H9 (cell line): ENCODE measurements at regions not wholly inside any gene's neighbourhood (a gene's known extent, or its start where the extent isn't known, plus 50 kb on each side); places are given as distances from the start of the nearest gene placed in this dataset.

Experiments
- DNase-seq: peaks from one replicate; pipeline ENCODE4 v3.0.0-alpha.2; 2017
- H2AFZ ChIP-seq: one replicate; pipeline ENCODE4 v1.6.1; 2013; ENCODE audit warnings: mild to moderate bottlenecking, low read length, control low read depth, moderate library complexity
- H2AK5ac ChIP-seq: 2 replicates; pipeline ENCODE4 v1.6.1; 2013; ENCODE audit warnings: low read length, control low read depth, mixed read lengths; ENCODE audit not compliant: insufficient read length
- H2BK120ac ChIP-seq: one replicate; pipeline ENCODE4 v1.6.1; 2013; ENCODE audit warnings: low read depth, mild to moderate bottlenecking, low read length, control low read depth, inconsistent platforms; ENCODE audit not compliant: poor library complexity, severe bottlenecking
- H2BK12ac ChIP-seq: 2 replicates; pipeline ENCODE4 v1.6.1; 2013; ENCODE audit warnings: low read length, control low read depth, mixed read lengths, low read depth; ENCODE audit not compliant: insufficient read length
- H2BK15ac ChIP-seq: 2 replicates; pipeline ENCODE4 v1.6.1; 2013; ENCODE audit warnings: low read depth, low read length, control low read depth
- H2BK20ac ChIP-seq: one replicate; pipeline ENCODE4 v1.6.1; 2013; ENCODE audit warnings: low read depth, mild to moderate bottlenecking, low read length, control low read depth, inconsistent platforms; ENCODE audit not compliant: poor library complexity, severe bottlenecking
- H2BK5ac ChIP-seq: 2 replicates; pipeline ENCODE4 v1.6.1; 2013; ENCODE audit warnings: low read length, control low read depth, mixed read lengths; ENCODE audit not compliant: insufficient read length
- H3K14ac ChIP-seq: 2 replicates; pipeline ENCODE4 v1.6.1; 2013; ENCODE audit warnings: low read length, control low read depth; ENCODE audit not compliant: insufficient read depth
- H3K18ac ChIP-seq: 2 replicates; pipeline ENCODE4 v1.6.1; 2013; ENCODE audit warnings: low read depth, mild to moderate bottlenecking, mixed read lengths, low read length, control low read depth; ENCODE audit not compliant: insufficient read length
- H3K23ac ChIP-seq: 2 replicates; pipeline ENCODE4 v1.6.1; 2013; ENCODE audit warnings: low read length, control low read depth, mixed read lengths, low read depth; ENCODE audit not compliant: insufficient read length
- H3K23me2 ChIP-seq: 2 replicates; pipeline ENCODE4 v1.6.1; 2013; ENCODE audit warnings: low read depth, mild to moderate bottlenecking, mixed read lengths, low read length, control low read depth; ENCODE audit not compliant: insufficient read length, poor library complexity, severe bottlenecking
- H3K27ac ChIP-seq: 2 replicates; pipeline ENCODE4 v1.5.1; 2013; ENCODE audit warnings: low read length, control low read depth, mixed read lengths, low read depth; ENCODE audit not compliant: insufficient read length
- H3K27me3 ChIP-seq: 2 replicates; pipeline ENCODE4 v1.6.1; 2013; ENCODE audit warnings: low read length, control low read depth, inconsistent platforms; ENCODE audit not compliant: insufficient read depth
- H3K4ac ChIP-seq: 2 replicates; pipeline ENCODE4 v1.6.1; 2013; ENCODE audit warnings: low read depth, mild to moderate bottlenecking, control low read depth, inconsistent platforms, low read length, moderate library complexity
- H3K4me1 ChIP-seq: 2 replicates; pipeline ENCODE4 v1.6.1; 2013; ENCODE audit warnings: low read length, control low read depth, inconsistent platforms; ENCODE audit not compliant: insufficient read depth
- H3K4me2 ChIP-seq: 2 replicates; pipeline ENCODE4 v1.6.1; 2013; ENCODE audit warnings: low read length, control low read depth, mixed read lengths; ENCODE audit not compliant: insufficient read length, insufficient read depth
- H3K56ac ChIP-seq: 2 replicates; pipeline ENCODE4 v1.6.1; 2013; ENCODE audit warnings: low read depth, mild to moderate bottlenecking, mixed read lengths, low read length, control low read depth; ENCODE audit not compliant: insufficient read length
- H3K79me1 ChIP-seq: 2 replicates; pipeline ENCODE4 v1.6.1; 2013; ENCODE audit warnings: low read depth, mild to moderate bottlenecking, moderate library complexity, low read length, control low read depth, inconsistent platforms; ENCODE audit not compliant: insufficient read depth, poor library complexity, severe bottlenecking
- H3K79me2 ChIP-seq: 2 replicates; pipeline ENCODE4 v1.6.1; 2013; ENCODE audit warnings: low read length, control low read depth, inconsistent platforms; ENCODE audit not compliant: insufficient read depth
- H3K9ac ChIP-seq: 2 replicates; pipeline ENCODE4 v1.6.1; 2013; ENCODE audit warnings: low read length, control low read depth, mixed read lengths; ENCODE audit not compliant: insufficient read length; ENCODE audit errors: extremely low read depth
- H3K9me3 ChIP-seq: one replicate; pipeline ENCODE4 v1.6.1; 2013; ENCODE audit warnings: low read depth, low read length, inconsistent platforms; ENCODE audit not compliant: control insufficient read depth
- H3T11ph ChIP-seq: one replicate; pipeline ENCODE4 v1.6.1; 2013; ENCODE audit warnings: mild to moderate bottlenecking, low read length, control low read depth, inconsistent platforms
- H4K20me1 ChIP-seq: one replicate; pipeline ENCODE4 v1.6.1; 2013; ENCODE audit not compliant: control insufficient read depth, insufficient read length, insufficient read depth
- H4K5ac ChIP-seq: 2 replicates; pipeline ENCODE4 v1.6.1; 2013; ENCODE audit warnings: low read depth, mild to moderate bottlenecking, mixed read lengths, low read length, control low read depth; ENCODE audit not compliant: insufficient read length
- H4K8ac ChIP-seq: replicated peaks from 2 replicates; pipeline ENCODE4 v1.6.1; 2013; ENCODE audit warnings: low read length, control low read depth, mixed read lengths, low read depth; ENCODE audit not compliant: insufficient read length
- H4K91ac ChIP-seq: 2 replicates; pipeline ENCODE4 v1.6.1; 2013; ENCODE audit warnings: low read depth, mild to moderate bottlenecking, moderate library complexity, mixed read lengths, low read length, control low read depth; ENCODE audit not compliant: insufficient read length
- H3K27ac Mint-ChIP-seq, 3 experiments: 2 replicates in 2 of 3; 3 replicates in 1 of 3; pipeline ENCODE4 v1.8.0; 2020 to 2021; ENCODE audit warnings: mixed read lengths in 3 of 3, mild to moderate bottlenecking in 1 of 3, moderate library complexity in 1 of 3
- H3K27me3 Mint-ChIP-seq: 2 replicates; pipeline ENCODE4 v1.8.0; 2021; ENCODE audit warnings: low read depth, mild to moderate bottlenecking, moderate library complexity, mixed read lengths
- H3K36me3 Mint-ChIP-seq, 3 experiments: 2 replicates in 2 of 3; 3 replicates in 1 of 3; pipeline ENCODE4 v1.8.0; 2020 to 2021; ENCODE audit warnings: low read depth in 3 of 3, mixed read lengths in 3 of 3; ENCODE audit not compliant: insufficient read depth in 1 of 3
- H3K4me1 Mint-ChIP-seq, 2 experiments: 2 replicates each; pipeline ENCODE4 v1.8.0; 2020; ENCODE audit warnings: mixed read lengths in 2 of 2
- H3K4me3 Mint-ChIP-seq, 2 experiments: 2 replicates in 1 of 2; 3 replicates in 1 of 2; pipeline ENCODE4 v1.8.0; 2020 to 2021; ENCODE audit warnings: mild to moderate bottlenecking in 2 of 2, mixed read lengths in 2 of 2, moderate library complexity in 1 of 2
- H3K9me3 Mint-ChIP-seq, 2 experiments: 2 replicates in 1 of 2; 3 replicates in 1 of 2; pipeline ENCODE4 v1.8.0; 2020; ENCODE audit warnings: mild to moderate bottlenecking in 2 of 2, mixed read lengths in 2 of 2, moderate library complexity in 1 of 2
- CTCF ChIP-seq: fragments of 200-600 bp; sonication (generic); conservative IDR thresholded peaks from 3 replicates; pipeline ENCODE4 v1.8.0; 2021; ENCODE audit warnings: antibody characterized with exemption, mild to moderate bottlenecking
- WGBS: extraction: QIAGEN DNeasy Blood & Tissue Kit; methylation state at CpG from one replicate; pipeline ENCODE4 v1.1.7; 2013; ENCODE audit warnings: missing lambda C conversion rate, low lambda C conversion rate, mixed read lengths; ENCODE audit not compliant: insufficient read length; ENCODE audit errors: extremely low coverage; 5-methylcytosine and 5-hydroxymethylcytosine counted together

- no peaks in the 10 kb centered on the region for H3K27me3 ChIP-seq
- H4K8ac ChIP-seq: no peak overlapping the region
- no CpG with 5 or more reads among the region's 2 CpGs for WGBS
- peaks cover 20 to 35% of the 10 kb centered on the region in 2 experiments for H3K9me3 Mint-ChIP-seq
- H2AFZ ChIP-seq: no peak overlapping the region
- TF ChIP-seq CTCF: no peak
- no peak overlapping the region for H3T11ph ChIP-seq
- H3K79me1 ChIP-seq: no peaks in the 10 kb centered on the region
- H3K4me2 ChIP-seq: no peak overlapping the region
- no peaks in the 10 kb centered on the region for H3K79me2 ChIP-seq
- no peaks in the 10 kb centered on the region for H3K23me2 ChIP-seq
- H2BK5ac ChIP-seq: no peak overlapping the region
- no peaks in the 10 kb centered on the region; the same call in 1 of the 2 replicates for H3K27me3 Mint-ChIP-seq
- no peak overlapping the region for H3K9ac ChIP-seq
- no peak overlapping the region for H3K56ac ChIP-seq
- H2BK12ac ChIP-seq: no peak overlapping the region
- H3K18ac ChIP-seq: no peak overlapping the region
- H2BK20ac ChIP-seq: no peak overlapping the region
- H4K5ac ChIP-seq: no peak overlapping the region
- no peak overlapping the region for H3K4me3 Mint-ChIP-seq
- H2BK15ac ChIP-seq: no peak overlapping the region
- H3K27ac Mint-ChIP-seq: no peak overlapping the region
- H4K91ac ChIP-seq: no peak overlapping the region
- H3K36me3 Mint-ChIP-seq: peaks cover 12 to 28% (median 16%) of the 10 kb centered on the region in 3 experiments; a peak in 6 of 7 replicates
- no peak overlapping the region for H3K27ac ChIP-seq
- no peak overlapping the region for H2AK5ac ChIP-seq
- H3K9me3 ChIP-seq: no peaks in the 10 kb centered on the region
- peaks cover 9 to 13% of the 10 kb centered on the region in 2 experiments; a peak in 3 of 4 replicates for H3K4me1 Mint-ChIP-seq
- no peak for DNase-seq
- H4K20me1 ChIP-seq: no peaks in the 10 kb centered on the region
- no peaks in the 10 kb centered on the region for H3K4me1 ChIP-seq
- H3K14ac ChIP-seq: no peak overlapping the region
- H3K4ac ChIP-seq: no peak overlapping the region
- H2BK120ac ChIP-seq: no peak overlapping the region
- H3K23ac ChIP-seq: no peak overlapping the region
Measured at GRCh38 chr4:138579146-138579545, 337.0 kb upstream of the SLC7A11 start.
